ENCODE measurements at regions not wholly inside any gene's neighbourhood (a gene's known extent, or its start where the extent isn't known, plus 50 kb on each side); places are given as distances from the start of the nearest gene placed in this dataset.

DNA sequence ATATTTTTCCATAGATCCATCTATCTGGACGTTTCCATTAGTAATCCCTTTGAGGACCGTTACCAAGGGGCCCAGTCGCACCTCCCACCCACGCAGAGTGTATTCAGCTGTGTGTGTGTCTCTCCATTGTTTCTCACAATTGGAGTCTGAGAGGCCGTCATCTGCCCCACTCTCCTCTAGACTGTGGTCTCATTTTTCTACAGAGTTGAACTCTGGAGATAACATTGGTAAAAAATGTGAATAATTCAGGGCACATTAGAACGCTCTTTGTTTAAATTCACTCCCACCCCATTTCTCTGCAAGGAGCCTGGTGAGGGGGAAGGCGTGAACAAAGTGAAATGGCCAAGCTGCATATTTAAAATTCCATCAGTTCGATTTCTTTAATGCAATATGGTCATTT lies 333.1 kb upstream of the MAF start:
- TF ChIP-seq, protein P1, sequence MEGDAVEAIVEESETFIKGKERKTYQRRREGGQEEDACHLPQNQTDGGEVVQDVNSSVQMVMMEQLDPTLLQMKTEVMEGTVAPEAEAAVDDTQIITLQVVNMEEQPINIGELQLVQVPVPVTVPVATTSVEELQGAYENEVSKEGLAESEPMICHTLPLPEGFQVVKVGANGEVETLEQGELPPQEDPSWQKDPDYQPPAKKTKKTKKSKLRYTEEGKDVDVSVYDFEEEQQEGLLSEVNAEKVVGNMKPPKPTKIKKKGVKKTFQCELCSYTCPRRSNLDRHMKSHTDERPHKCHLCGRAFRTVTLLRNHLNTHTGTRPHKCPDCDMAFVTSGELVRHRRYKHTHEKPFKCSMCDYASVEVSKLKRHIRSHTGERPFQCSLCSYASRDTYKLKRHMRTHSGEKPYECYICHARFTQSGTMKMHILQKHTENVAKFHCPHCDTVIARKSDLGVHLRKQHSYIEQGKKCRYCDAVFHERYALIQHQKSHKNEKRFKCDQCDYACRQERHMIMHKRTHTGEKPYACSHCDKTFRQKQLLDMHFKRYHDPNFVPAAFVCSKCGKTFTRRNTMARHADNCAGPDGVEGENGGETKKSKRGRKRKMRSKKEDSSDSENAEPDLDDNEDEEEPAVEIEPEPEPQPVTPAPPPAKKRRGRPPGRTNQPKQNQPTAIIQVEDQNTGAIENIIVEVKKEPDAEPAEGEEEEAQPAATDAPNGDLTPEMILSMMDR (IDR thresholded peaks at IDR 0.05), result no peak
- TF ChIP-seq POLR2A (IDR thresholded peaks at IDR 0.05), result no peak

Measured in lower leg skin (tissue), 3 donors.